WTC11 (cell line): ENCODE measurements at regions not wholly inside any gene's neighbourhood (a gene's known extent, or its start where the extent isn't known, plus 50 kb on each side); places are given as distances from the start of the nearest gene placed in this dataset.

Experiments used
- CTCF ChIP-seq: fragments of 200-600 bp; IDR thresholded peaks from 2 replicates; pipeline ENCODE4 v1.8.0; 2022; ENCODE audit warnings: antibody characterized with exemption
- E2F1 ChIP-seq: sonication (generic); formaldehyde crosslinking; IDR thresholded peaks from 2 replicates; pipeline ENCODE4 v1.8.0; 2022; ENCODE audit warnings: mild to moderate bottlenecking, missing genetic modification reagents
- ELF4 ChIP-seq: sonication (generic); formaldehyde crosslinking; IDR thresholded peaks from 2 replicates; pipeline ENCODE4 v1.8.1; 2022; ENCODE audit warnings: low read depth, mild to moderate bottlenecking, moderate library complexity, missing genetic modification reagents
- ESRRA ChIP-seq: sonication (generic); formaldehyde crosslinking; IDR thresholded peaks from 2 replicates; pipeline ENCODE4 v1.8.1; 2022; ENCODE audit warnings: mild to moderate bottlenecking, missing genetic modification reagents, borderline replicate concordance
- FOXK1 ChIP-seq: sonication (generic); formaldehyde crosslinking; IDR thresholded peaks from 2 replicates; pipeline ENCODE4 v1.8.0; 2022; ENCODE audit warnings: mild to moderate bottlenecking, moderate library complexity, missing genetic modification reagents
- MLX ChIP-seq: sonication (generic); formaldehyde crosslinking; IDR thresholded peaks from 2 replicates; pipeline ENCODE4 v1.8.1; 2023; ENCODE audit warnings: mild to moderate bottlenecking, missing genetic modification reagents, moderate library complexity
- PREB ChIP-seq: sonication (generic); formaldehyde crosslinking; IDR thresholded peaks from 2 replicates; pipeline ENCODE4 v1.8.1; 2022; ENCODE audit warnings: mild to moderate bottlenecking, missing genetic modification reagents, moderate library complexity, borderline replicate concordance
- SMAD4 ChIP-seq: sonication (generic); formaldehyde crosslinking; IDR thresholded peaks from 2 replicates; pipeline ENCODE4 v1.8.0; 2022; ENCODE audit warnings: mild to moderate bottlenecking, missing genetic modification reagents
- TEAD4 ChIP-seq: sonication (generic); formaldehyde crosslinking; IDR thresholded peaks from 2 replicates; pipeline ENCODE4 v1.8.0; 2022; ENCODE audit warnings: mild to moderate bottlenecking, missing genetic modification reagents
- USF2 ChIP-seq: sonication (generic); formaldehyde crosslinking; IDR thresholded peaks from 2 replicates; pipeline ENCODE4 v1.8.1; 2023; ENCODE audit warnings: mild to moderate bottlenecking, missing genetic modification reagents, moderate library complexity
- TF ChIP-seq, protein P1 (sequence below): sonication (generic); formaldehyde crosslinking; IDR thresholded peaks from 2 replicates; pipeline ENCODE4 v1.8.0; 2022; ENCODE audit warnings: missing genetic modification reagents
- TF ChIP-seq, protein P2 (sequence below): fragments of 250-450 bp; sonication (Bioruptor Pico); IDR thresholded peaks from 2 replicates; pipeline ENCODE4 v2.1.2; 2022; ENCODE audit warnings: mild to moderate bottlenecking, moderate library complexity

DNA sequence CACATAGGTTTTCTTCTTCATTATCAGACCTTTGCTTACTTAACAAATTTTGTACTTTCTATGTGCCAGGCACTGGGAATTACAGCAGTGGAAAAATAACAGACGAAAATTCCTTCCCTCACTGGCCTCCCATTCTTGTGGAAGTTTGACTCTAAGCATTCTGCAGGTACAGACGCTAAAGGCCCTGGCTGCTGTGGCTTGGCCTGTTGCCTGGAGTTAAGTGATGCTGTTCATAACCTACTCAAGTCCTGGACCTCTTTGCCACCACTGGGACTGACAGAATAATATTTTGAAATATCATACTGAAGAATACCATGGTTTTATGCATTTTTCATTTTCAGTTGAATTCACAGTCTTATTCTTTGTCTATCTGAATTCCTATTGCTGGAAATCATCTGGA is 97.3 kb upstream of the SPATA31C2 start:
- no peak for TF ChIP-seq PREB
- TF ChIP-seq, protein P1, sequence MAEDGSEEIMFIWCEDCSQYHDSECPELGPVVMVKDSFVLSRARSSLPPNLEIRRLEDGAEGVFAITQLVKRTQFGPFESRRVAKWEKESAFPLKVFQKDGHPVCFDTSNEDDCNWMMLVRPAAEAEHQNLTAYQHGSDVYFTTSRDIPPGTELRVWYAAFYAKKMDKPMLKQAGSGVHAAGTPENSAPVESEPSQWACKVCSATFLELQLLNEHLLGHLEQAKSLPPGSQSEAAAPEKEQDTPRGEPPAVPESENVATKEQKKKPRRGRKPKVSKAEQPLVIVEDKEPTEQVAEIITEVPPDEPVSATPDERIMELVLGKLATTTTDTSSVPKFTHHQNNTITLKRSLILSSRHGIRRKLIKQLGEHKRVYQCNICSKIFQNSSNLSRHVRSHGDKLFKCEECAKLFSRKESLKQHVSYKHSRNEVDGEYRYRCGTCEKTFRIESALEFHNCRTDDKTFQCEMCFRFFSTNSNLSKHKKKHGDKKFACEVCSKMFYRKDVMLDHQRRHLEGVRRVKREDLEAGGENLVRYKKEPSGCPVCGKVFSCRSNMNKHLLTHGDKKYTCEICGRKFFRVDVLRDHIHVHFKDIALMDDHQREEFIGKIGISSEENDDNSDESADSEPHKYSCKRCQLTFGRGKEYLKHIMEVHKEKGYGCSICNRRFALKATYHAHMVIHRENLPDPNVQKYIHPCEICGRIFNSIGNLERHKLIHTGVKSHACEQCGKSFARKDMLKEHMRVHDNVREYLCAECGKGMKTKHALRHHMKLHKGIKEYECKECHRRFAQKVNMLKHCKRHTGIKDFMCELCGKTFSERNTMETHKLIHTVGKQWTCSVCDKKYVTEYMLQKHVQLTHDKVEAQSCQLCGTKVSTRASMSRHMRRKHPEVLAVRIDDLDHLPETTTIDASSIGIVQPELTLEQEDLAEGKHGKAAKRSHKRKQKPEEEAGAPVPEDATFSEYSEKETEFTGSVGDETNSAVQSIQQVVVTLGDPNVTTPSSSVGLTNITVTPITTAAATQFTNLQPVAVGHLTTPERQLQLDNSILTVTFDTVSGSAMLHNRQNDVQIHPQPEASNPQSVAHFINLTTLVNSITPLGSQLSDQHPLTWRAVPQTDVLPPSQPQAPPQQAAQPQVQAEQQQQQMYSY (CRISPR knock-in tag) = no peak
- no peak for TF ChIP-seq CTCF
- no peak for TF ChIP-seq SMAD4 (CRISPR knock-in tag)
- TF ChIP-seq USF2 (CRISPR knock-in tag) = no peak
- TF ChIP-seq E2F1 (CRISPR knock-in tag) = no peak
- TF ChIP-seq ELF4 (CRISPR knock-in tag) = no peak
- no peak for TF ChIP-seq MLX (CRISPR knock-in tag)
- TF ChIP-seq, protein P2, sequence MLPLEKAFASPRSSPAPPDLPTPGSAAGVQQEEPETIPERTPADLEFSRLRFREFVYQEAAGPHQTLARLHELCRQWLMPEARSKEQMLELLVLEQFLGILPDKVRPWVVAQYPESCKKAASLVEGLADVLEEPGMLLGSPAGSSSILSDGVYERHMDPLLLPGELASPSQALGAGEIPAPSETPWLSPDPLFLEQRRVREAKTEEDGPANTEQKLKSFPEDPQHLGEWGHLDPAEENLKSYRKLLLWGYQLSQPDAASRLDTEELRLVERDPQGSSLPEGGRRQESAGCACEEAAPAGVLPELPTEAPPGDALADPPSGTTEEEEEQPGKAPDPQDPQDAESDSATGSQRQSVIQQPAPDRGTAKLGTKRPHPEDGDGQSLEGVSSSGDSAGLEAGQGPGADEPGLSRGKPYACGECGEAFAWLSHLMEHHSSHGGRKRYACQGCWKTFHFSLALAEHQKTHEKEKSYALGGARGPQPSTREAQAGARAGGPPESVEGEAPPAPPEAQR = no peak
- no peak for TF ChIP-seq TEAD4 (CRISPR knock-in tag)
- TF ChIP-seq ESRRA (CRISPR knock-in tag) = no peak
- no peak for TF ChIP-seq FOXK1
